Neutrophil (primary cell): ENCODE measurements at regions not wholly inside any gene's neighbourhood (a gene's known extent, or its start where the extent isn't known, plus 50 kb on each side); places are given as distances from the start of the nearest gene placed in this dataset.

Experiments used
- H3K27ac ChIP-seq: fragments of 200-600 bp; sonication (generic); 2 replicates; pipeline ENCODE4 v1.5.1; 2016; ENCODE audit warnings: mild to moderate bottlenecking, moderate library complexity
- H3K27me3 ChIP-seq: fragments of 200-600 bp; sonication (generic); 2 replicates; pipeline ENCODE4 v1.6.0; 2016; ENCODE audit warnings: mild to moderate bottlenecking
- H3K36me3 ChIP-seq: fragments of 200-600 bp; sonication (generic); 2 replicates; pipeline ENCODE4 v1.5.1; 2017
- H3K4me1 ChIP-seq, 2 experiments: fragments of 200-600 bp in 1 of 2; sonication (generic) in 1 of 2; 1 replicate in 1 of 2; 2 replicates in 1 of 2; pipeline versions ENCODE4 v1.5.1 to v1.6.1; 2013 to 2016; ENCODE audit warnings: low read depth in 1 of 2, low read length in 1 of 2, mild to moderate bottlenecking in 1 of 2, moderate library complexity in 1 of 2; ENCODE audit not compliant: control insufficient read depth in 1 of 2, insufficient read depth in 1 of 2
- H3K4me3 ChIP-seq, 2 experiments: fragments of 200-600 bp in 1 of 2; sonication (generic) in 1 of 2; 1 replicate in 1 of 2; 2 replicates in 1 of 2; pipeline ENCODE4 v1.5.1; 2013 to 2016; ENCODE audit warnings: low read depth in 1 of 2, low read length in 1 of 2, mild to moderate bottlenecking in 1 of 2, moderate library complexity in 1 of 2
- H3K9me3 ChIP-seq: fragments of 200-600 bp; sonication (generic); 2 replicates; pipeline ENCODE4 v1.5.1; 2016
- TF ChIP-seq, protein P1 (sequence below): fragments of 200-600 bp; sonication (generic); IDR thresholded peaks from 2 replicates; pipeline ENCODE4 v1.5.1; 2016; ENCODE audit warnings: antibody characterized with exemption

GRCh38 chr1:209080170-209080781 lies 503.2 kb upstream of the CAMK1G start:
- Histone ChIP-seq H3K4me3 (no peak overlapping the region), H3K4me1 (no peaks in the 10 kb centered on the region), H3K36me3 (no peaks in the 10 kb centered on the region), H3K27me3 (no peaks in the 10 kb centered on the region), H3K9me3 (no peaks in the 10 kb centered on the region), H3K27ac (no peak overlapping the region)
- TF ChIP-seq, protein P1, sequence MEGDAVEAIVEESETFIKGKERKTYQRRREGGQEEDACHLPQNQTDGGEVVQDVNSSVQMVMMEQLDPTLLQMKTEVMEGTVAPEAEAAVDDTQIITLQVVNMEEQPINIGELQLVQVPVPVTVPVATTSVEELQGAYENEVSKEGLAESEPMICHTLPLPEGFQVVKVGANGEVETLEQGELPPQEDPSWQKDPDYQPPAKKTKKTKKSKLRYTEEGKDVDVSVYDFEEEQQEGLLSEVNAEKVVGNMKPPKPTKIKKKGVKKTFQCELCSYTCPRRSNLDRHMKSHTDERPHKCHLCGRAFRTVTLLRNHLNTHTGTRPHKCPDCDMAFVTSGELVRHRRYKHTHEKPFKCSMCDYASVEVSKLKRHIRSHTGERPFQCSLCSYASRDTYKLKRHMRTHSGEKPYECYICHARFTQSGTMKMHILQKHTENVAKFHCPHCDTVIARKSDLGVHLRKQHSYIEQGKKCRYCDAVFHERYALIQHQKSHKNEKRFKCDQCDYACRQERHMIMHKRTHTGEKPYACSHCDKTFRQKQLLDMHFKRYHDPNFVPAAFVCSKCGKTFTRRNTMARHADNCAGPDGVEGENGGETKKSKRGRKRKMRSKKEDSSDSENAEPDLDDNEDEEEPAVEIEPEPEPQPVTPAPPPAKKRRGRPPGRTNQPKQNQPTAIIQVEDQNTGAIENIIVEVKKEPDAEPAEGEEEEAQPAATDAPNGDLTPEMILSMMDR: no peak

GRCh38 chr1:209086486-209087192 lies 496.9 kb upstream of the CAMK1G start:
- no peaks in the 10 kb centered on the region for H3K36me3 ChIP-seq
- no peak overlapping the region for H3K4me3 ChIP-seq
- H3K27ac ChIP-seq: no peak overlapping the region
- H3K27me3 ChIP-seq: no peaks in the 10 kb centered on the region
- H3K4me1 ChIP-seq: no peaks in the 10 kb centered on the region
- H3K9me3 ChIP-seq: no peaks in the 10 kb centered on the region
- TF ChIP-seq, protein P1: no peak

DNA sequence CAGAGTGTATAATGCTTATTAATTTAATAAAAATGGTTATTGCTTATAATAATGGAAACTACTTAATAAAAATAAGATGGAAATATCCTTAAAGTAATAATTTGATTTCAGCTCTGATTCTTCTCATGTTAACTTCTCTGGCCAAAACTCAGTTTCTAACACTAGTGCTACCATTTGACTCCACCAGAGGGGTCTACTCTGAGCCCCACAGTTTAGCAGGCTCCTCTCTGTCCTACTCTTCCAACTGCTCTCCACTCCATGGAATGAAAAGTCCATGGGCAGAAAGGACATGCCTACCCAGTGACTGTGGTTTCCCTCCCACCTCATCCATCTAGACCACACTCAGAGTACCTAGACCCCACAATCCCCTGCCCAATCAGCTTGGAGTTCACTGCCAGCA lies 489.1 kb upstream of the CAMK1G start:
- TF ChIP-seq, protein P1: no peak
- no peaks in the 10 kb centered on the region for H3K36me3 ChIP-seq
- H3K27ac ChIP-seq: no peak overlapping the region
- H3K4me3 ChIP-seq: no peak overlapping the region
- H3K4me1 ChIP-seq: no peaks in the 10 kb centered on the region
- no peaks in the 10 kb centered on the region for H3K27me3 ChIP-seq
- no peaks in the 10 kb centered on the region for H3K9me3 ChIP-seq

GRCh38 chr1:209095627-209096595 lies 487.6 kb upstream of the CAMK1G start:
- TF ChIP-seq, protein P1: no peak
- H3K27ac ChIP-seq: no peak overlapping the region
- H3K9me3 ChIP-seq: no peaks in the 10 kb centered on the region
- H3K4me3 ChIP-seq: no peak overlapping the region
- H3K4me1 ChIP-seq: no peaks in the 10 kb centered on the region
- H3K27me3 ChIP-seq: no peaks in the 10 kb centered on the region
- no peaks in the 10 kb centered on the region for H3K36me3 ChIP-seq

DNA sequence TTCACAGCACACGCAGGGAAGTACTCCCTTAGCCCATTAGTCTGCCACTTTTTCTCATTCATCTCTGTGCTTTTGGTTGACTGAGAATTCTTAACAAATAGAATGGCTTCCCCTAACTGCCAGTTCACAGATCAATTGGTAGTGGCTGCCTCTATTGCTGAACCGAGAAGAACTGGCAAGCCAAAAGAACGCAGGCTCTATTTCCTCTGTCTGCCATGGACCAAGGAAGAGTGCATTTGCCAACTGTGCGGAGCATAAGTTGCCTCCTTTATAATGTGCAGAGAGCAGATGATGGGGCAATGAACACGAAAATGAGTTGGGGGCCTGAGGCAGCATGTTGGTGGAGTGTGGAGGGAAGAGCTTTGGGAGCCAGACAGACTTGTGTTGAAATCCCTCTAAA lies 483.1 kb upstream of the CAMK1G start:
- Histone ChIP-seq H3K4me1 (no peaks in the 10 kb centered on the region), H3K27me3 (no peaks in the 10 kb centered on the region), H3K4me3 (no peak overlapping the region), H3K36me3 (no peaks in the 10 kb centered on the region), H3K27ac (no peak overlapping the region), H3K9me3 (no peaks in the 10 kb centered on the region)
- TF ChIP-seq, protein P1: no peak
